GM19035 (cell line): ENCODE measurements at regions not wholly inside any gene's neighbourhood (a gene's known extent, or its start where the extent isn't known, plus 50 kb on each side); places are given as distances from the start of the nearest gene placed in this dataset.
"Not testable (repeated sequence)": the region's sequence is repeated elsewhere in the genome, so short reads cannot be mapped to it uniquely, and the experiment has no call there.

ENCODE experiments used
- ATAC-seq: cut with Tn5 transposase; IDR thresholded peaks from one replicate; pipeline ENCODE4 v1.9.1; 2021; ENCODE audit not compliant: unreplicated experiment

DNA sequence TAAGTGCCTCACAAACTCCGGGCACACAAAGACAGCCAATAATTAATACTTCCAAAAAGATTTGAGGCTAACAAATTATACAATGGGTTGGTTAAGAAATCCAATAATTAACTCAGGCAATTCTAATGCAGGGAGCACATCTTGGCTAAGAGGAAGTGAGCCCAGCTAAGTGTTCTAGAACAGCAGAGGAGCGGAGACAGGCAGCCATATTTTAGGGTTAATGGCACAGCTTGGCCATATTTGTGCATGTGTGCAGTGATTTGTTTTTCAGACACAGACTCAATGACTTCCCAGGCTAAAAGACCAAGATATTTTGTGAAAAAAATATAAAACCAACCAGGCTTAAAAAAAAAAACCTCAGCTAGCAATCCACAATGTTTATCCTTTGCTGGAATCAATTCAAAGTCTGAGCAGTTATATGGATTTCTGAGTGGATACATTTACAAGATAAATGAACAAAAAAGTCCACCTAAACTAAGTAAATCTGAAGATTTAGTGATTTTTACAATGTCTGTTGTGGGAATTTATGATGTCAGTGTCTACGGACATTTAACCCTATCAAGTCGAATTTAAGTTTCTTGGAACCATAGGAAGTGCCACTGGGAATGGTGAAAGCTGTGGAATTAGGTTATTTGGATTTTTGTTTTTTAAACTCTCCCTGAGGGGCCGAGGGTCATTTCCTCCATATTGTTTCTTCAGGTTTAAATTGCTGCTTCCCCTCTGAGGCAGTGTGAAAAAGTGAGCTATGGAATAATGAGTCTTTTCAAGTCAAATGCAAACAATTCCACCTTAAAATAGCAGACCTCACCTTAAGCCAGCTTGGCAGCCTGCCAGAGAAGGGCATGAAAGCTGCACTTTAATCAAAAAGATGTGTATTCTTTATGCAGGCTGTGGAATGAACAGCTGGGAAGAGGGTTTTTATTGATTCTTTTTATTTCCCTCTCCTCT lies 413.7 kb upstream of the TBL1XR1 start:
- ATAC-seq, result no peak

DNA sequence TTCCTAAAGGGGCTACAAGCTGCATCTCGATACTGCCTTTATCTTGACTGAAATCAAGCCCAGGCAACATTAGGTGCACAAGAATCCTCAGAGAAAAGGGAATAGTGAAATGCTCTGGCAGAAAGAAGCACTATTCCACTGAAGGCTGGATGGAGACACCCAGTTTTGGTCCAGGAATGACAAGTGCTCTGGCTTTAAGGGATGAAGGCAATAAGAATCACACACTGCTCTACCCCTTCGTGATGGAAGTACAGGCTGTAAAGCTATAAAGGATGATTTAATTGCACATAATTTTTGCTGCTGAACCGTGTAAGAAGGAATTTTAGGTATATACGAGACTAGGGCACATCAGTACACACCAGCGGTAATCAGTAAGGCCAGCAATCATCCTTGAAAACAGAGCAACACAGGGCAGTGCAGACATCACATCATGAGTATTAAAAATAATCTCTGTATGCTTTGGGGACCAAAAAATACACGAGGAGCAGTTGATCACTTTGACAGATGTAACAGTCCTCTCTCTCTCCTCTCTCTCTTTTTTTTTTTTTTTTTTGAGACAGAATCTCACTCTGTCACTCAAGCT lies 414.6 kb upstream of the TBL1XR1 start:
- ATAC-seq, result no peak

DNA sequence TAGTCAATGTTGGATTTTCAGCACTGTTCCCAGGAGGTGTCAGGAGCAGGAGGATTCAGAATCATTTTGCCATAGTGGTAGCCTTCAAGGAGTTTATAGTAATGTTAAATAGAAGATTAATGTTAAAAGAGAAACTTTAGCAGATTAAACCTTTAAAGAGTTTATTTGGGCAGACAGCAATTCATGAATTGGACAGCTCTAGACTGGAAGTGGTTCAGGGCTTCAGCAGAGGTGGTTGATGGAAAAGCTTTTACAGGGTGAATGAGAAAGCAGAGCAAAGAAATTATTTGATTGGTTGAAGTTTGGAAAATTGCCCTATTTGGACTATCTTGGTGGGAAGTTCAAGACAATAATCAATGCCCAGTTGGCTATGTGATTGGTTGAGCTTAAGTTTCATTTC lies 416.6 kb upstream of the TBL1XR1 start:
- no peak for ATAC-seq

DNA sequence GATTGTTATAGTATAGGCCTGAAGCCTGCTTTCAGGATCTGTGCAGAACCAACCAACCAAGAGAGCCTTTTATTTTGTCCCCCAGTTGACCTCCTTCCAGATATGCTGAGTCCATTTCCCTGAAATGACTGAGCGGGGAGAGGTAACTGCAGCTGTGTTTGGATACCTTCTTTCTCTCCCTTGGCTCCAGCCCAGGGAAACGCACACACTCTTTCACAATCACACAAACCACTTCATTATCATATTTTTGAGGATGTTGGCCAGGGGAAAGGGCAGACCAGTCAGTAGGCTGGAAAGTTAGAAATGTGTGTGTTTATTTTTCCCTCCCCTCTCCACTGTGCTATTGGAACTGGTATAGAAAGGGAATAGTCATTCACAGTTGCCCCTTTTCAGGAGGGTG lies 417.7 kb upstream of the TBL1XR1 start:
- ATAC-seq, result no peak

DNA sequence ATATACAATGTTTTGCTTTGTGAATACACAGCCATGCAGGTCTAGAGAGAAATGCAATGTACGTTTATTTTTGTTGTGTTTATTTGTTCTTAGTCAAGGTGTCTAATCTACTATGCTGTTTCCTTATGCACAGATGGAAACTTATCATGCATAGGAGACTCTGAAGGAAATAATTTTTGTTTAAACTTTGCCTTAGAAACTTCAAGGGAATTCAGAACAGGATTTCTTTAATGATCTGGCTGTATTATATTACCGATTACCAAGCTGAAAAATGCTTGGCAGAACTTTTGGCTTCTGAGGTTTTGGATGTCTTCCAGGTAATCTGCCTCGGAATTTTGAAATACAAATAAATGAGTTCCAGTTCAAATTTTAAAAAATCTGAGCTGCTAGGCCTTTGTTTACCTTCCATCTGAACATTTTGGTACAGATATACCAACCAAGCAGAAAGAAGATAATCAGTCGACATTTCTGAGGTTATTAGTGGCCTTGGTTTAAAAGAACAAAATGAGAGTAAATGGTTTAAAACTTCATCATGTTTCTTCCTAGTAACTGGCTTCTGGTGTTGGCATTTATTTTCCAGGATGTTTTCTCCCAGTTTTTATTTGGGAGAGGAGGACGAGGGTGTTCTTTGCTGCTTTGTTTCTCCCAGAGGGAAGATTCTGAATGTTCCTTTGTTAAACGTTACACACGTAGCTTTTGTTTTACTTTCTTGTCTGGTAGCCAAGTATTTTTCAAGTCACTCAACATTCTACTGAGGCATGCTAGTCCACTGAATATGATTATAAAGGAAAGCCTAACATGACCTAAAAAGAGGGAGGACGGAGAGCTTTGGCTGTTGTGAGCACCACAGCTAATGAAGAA lies 421.8 kb upstream of the TBL1XR1 start:
- ATAC-seq, result no peak

DNA sequence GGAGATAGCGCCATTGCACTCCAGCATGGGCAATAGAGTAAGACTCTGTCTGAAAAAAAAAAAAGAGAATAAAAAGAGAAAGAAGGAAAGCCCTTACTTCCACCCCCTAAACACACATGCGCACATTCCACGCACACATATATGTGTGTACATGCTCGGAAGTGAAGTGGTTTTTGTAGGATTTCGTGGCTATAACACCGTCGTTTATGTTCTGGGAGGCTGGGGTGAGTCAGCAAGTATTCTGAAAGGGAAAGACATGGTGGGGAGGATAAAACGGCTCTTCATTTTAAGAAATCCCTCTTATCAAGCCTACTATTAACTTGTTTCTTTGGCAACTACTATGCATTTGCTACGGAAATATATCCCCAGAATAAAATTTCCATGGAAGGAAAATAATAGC lies 422.8 kb upstream of the TBL1XR1 start:
- no peak for ATAC-seq

DNA sequence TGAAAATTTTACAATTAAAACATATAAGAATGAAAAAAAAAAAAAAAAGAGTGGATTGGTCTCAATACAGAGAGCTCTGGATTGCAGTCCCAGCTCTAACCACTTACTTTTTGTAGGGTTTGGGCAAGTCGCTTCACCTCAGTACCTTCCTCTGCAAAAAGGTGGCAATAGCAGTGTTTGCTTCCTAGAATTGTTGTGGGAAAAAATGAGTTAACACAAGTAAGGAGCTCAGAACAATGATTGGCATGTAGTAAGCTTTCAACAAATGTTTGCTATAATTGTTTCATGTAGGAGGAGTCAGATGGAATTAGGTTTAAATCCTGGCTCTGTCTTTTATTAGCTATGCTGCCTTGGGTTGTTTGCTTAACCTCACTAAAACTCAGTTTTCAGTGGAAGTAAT lies 425.2 kb upstream of the TBL1XR1 start:
- ATAC-seq, result no peak

DNA sequence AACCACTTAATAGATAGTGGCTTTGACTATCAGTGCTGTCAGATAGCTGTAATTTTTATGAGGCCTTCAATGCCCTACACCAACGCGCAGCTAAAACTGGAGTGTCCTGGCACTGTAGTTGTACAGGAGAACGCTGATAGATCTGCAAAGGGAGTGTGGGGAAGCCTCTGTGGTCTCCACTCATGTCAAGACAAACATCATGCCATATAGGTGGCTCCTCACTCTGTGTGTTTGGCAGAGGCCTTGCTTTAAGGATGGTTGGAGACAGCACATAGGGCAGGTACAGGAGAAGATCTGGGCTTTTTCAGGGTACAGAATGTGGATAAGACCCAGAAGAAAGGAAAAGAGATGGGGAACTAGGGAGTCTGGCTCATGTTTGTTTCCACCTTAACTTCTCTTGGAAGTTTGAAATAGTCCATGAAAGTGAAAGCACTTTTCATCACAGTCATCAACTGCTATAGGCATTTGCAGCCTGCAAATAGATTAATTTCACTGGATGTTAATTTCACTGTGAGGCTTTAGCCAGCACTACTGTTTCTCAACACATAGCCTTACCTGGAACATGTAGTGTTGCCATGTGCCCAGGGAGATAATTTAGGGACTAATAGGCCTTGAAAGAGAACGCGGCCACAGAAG lies 425.8 kb upstream of the TBL1XR1 start:
- no peak for ATAC-seq

DNA sequence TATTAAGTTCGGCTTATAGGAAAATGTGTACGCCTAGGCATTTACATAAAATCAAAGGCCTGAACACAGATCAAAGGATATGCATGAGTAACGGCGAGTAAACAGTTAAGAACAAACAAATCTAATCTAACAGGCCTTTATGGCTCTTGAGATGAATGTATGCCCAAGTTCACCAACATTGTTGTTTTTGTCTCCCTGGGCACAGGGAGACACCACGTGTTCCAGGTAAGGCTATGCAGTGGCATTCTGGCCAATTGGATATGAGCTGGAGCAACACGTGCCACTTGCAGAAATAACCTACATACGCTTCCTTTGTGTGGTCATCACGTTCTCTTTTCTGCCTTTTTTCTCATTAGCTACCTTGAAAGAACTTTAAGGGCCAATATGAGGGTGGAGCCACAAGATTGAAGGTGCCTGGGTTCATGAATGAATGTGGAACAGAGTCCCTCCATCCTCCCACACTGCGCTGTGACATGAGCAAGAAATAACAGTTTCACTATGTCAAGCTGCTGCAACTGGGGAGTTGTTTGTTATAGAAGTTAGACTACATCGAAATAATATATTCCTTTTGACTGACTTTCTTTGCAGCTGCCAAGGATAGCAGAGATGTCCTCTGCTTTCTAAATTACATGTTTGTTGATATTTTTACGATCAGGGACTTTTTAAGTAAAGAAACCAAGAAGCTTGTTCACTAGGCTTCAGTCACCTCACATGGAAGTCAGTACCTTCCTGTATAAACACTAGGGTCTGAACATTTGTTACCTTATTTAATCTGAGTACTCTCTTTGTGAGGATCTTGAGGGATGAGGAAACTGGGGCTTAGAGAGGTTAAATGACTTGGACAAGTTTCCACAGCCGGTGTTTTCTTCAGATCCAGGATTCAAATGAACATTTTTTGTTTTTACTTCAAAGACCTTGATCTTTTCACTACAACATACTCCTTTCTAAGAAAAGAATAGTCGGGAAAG lies 427.5 kb upstream of the TBL1XR1 start:
- no peak for ATAC-seq

DNA sequence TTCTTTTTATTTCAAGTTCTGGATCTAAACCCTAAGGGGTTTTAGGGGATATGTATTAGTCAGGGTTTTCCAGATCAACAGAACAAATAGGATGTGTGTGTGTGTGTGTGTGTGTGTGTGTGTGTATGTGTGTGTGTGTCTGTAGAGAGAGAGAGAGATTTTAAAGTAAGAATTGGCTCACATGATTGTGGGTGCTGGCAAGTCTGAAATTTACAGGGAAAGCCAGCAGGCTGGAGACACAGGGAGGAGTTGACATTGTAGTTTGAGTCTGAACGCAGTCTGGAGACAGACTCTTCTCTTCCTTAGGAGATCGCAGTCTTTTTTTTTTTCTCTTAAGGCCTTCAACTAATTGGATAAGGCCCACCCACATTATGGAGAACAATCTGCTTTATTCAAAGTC lies 428.8 kb upstream of the TBL1XR1 start:
- no peak for ATAC-seq

DNA sequence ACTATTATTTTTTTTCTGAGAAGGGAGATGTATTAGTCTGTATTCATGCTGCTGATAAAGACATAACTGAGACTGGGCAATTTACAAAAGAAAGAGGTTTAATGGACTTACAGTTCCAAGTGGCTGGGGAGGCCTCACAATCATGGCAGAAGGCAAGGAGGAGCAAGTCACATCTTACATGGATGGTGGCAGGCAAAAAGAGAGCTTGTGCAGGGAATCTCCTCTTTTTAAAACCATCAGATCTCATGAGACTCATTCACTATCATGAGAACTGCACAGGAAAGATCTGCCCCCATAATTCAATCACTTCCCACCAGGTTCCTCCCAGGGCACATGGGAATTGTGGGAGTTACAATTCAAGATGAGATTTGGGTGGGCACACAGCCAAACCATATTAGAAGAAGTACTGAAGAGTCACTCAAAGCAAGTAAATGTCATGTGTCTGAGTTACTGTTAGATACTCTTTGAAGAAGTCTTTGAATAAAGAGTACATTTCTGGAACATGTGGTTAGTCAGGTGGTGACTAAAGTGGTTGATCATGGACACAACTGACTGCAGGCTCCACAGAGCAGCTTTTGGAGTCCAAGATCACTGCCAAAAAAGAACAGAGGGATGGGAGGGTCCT lies 430.9 kb upstream of the TBL1XR1 start:
- ATAC-seq, result not testable (repeated sequence)

DNA sequence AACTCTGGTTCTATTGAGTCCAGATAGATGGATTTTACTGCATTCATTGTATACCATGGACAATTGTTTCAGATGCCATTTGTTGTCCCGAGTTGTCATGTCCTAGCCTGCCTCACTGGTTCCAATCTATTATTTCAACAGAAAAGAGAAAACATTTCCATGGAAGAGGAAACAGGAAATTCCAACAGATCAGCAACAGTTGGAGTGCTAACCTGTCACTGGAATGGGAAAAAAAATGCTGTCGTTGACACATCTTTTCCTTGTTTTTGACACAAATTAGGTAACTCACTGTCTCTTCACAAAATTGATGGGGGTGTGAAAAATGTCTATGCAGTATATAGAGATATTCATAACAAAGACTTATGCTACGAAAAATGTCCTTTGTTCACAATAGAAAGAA lies 432.0 kb upstream of the TBL1XR1 start:
- ATAC-seq, result no peak

DNA sequence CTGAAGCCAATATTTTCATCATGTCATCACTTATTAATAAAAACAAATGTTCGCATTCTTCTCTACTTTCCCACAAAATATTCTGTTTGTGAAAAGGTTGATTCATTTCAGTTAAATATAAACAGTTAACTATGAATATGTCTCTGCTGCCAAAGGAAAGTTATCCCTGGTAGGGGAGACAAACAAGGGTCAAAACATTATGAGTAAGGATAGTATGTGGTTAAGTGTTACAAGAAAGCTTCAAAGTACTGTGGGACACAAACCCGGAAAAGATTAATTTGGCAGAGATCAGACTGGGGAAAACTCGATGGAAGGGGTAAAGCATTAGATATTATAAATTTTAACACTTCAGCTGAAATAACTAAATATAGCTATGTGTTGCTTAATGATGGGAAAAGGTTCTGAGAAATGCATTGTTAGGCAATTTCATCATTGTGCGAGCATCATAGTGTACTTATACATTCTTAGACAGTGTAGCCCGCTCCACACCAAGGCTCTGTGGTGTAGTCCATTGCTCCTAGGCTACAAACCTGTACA lies 436.5 kb upstream of the TBL1XR1 start:
- ATAC-seq, result no peak

DNA sequence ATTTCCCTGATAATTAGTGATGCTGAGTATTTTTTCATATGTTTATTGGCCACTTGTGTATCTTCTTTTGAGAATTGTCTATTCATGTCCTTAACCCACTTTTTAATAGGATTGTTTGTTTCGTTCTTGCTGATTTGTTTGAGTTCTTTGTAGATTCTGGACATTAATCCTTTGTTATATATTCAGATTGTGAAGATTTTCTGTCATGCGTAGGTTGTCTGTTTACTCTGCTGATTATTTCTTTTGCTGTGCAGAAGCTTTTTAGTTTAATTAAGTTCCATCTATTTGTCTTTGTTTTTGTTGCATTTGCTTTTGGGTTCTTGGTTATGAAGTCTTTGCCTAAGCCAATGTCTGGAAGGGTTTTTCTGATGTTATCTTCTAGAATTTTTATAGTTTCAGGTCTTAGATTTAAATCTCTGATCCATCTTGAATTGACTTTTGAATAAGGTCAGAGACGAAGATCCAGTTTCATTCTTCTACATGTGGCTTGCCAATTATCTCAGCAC lies 438.4 kb upstream of the TBL1XR1 start:
- not testable (repeated sequence) for ATAC-seq

DNA sequence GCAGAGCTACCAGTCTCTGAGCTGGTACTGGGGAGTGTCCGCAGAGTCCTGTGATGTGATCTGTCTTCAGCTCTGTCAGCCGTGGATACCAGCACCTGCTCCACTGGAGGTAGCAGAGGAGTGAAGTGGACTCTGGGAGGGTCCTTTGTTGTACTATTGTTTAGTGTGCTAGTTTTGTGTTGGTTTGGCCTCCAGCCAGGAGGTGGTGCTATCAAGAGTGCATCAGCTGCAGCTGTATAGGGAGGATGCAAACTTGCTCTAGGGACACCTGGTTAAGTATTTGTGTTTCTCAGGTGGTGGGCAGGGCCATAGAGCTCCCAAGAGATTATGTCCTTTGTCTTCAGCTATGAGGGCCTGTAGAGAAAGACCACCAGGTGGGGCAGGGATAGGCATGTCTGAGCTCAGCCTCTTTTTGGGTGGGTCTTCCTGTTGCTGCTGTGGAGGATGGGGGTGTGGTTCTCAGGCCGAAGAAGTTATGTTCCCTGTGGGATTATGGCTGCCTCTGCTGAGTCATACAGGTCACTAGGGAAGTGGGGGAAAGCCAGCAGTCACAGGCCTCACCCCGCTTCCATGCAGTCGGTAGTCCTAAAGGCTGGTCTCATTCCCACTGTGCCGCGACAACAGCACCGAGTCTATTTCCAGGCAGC lies 443.2 kb upstream of the TBL1XR1 start:
- ATAC-seq, result no peak

DNA sequence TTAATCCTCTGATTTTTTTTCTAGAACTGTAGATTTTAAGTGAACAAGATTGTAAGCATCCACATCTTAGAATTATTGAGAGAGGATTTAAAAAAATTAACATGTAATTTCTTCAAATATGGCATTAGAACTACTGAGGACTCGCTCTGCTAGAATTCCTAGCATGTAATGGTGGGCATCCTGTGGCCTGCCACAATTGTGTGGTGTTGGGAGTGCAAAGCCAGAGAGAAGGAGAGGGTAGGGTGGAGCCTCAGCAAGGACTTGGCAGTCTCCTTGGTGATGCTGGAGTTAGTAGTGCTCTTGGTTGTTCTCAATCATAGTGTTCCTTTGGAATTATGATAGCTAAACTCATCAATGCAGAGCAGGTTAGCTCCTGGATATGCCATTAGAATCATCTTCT lies 443.9 kb upstream of the TBL1XR1 start:
- ATAC-seq, result no peak

DNA sequence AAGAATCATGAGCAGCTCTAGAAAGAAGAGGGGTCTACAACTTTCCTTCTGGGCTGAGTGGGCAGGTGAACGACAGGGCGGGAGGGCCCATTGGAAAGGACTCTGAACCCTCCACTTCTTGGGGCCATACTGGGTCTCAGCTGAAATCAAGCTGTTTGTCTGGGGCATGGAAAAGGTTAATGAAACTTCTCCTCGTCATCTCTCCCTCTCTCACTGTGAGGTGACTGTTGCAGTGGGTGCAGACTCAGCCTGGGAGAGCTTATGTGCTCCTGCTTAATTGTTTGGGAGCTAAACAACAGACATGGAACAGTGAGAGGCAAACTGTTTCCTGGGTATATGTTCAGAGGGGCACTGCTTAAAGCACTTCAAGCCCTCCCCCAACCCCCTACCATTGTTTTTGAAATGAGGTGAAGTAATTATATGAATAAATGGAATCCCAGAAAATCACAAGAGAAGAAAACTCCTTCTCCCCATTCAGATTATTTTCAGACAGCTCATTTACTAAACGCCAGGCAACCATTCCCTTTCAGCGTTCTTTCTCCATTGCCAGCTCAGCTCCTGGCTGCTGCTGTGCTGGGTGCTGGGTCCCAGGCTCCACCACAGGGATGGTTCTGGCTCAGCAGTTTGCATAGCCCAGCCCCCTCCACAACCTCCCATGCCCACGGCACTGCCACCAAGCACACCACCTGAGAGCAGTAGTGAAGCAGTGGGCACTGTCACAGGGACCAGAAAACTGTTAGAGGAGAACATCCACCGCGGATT lies 444.9 kb upstream of the TBL1XR1 start:
- ATAC-seq, result no peak

DNA sequence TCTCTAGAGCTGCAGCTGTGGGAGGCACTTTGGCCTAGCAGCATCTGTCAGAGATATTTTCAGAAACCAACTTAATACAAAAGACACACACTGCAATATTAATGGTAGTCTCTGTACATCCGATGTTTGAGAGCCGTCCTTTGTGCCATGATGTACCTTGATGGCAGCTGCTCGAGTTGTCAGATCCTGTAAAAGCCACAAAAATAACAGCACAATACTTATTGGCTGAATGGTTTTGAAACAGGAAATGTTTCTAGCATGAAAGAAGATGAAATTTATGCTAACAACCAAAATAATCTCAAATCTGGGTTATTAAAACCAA lies 445.5 kb upstream of the TBL1XR1 start:
- no peak for ATAC-seq
